ENCODE measurements at regions not wholly inside any gene's neighbourhood (a gene's known extent, or its start where the extent isn't known, plus 50 kb on each side); places are given as distances from the start of the nearest gene placed in this dataset.
A peak's percentile ranks its signal among the peaks of the same experiment; 100 is the strongest.
"Not testable (repeated sequence)": the region's sequence is repeated elsewhere in the genome, so short reads cannot be mapped to it uniquely, and the experiment has no call there.

GRCh38 chr15:25566545-25566944 is 127.7 kb upstream of the UBE3A start:
- not testable (repeated sequence) for ATAC-seq; DNase-seq (ENCODE audit: missing footprints)
- intact Hi-C loops (cut with DNase I), result loop anchor here (5.0 kb wide), 1 partner anchor 116 kb away; no protein-coding TSS in a partner anchor

- intact Hi-C loops (cut with DNase I), result loop anchor here (5.0 kb wide), 1 partner anchor 117 kb away; no protein-coding TSS in a partner anchor
- DNase-seq (ENCODE audit: missing footprints) (peak; percentile 78), ATAC-seq (peak; percentile 79)
Measured at GRCh38 chr15:25565470-25566264, 126.8 kb upstream of the UBE3A start.

- no peak for DNase-seq (ENCODE audit: missing footprints)
- intact Hi-C loops (cut with DNase I), result no loop called here
- ATAC-seq, result no peak
Measured at GRCh38 chr15:25563596-25563995, 124.8 kb upstream of the UBE3A start.

GRCh38 chr15:25557926-25558325 is 119.1 kb upstream of the UBE3A start:
- intact Hi-C loops (cut with DNase I), result no loop called here
- DNase-seq (ENCODE audit: missing footprints) (no peak), ATAC-seq (no peak)

- intact Hi-C loops (cut with DNase I), result no loop called here
- ATAC-seq (no peak), DNase-seq (ENCODE audit: missing footprints) (no peak)
Measured at GRCh38 chr15:25556136-25556535, 117.3 kb upstream of the UBE3A start.

GRCh38 chr15:25554640-25555039 is 115.8 kb upstream of the UBE3A start:
- intact Hi-C loops (cut with DNase I), result no loop called here
- DNase-seq (ENCODE audit: missing footprints) (no peak), ATAC-seq (no peak)

- DNase-seq (ENCODE audit: missing footprints) (no peak), ATAC-seq (peak; percentile 37)
- intact Hi-C loops (cut with DNase I), result no loop called here
Measured at GRCh38 chr15:25548600-25548999, 109.8 kb upstream of the UBE3A start.

GRCh38 chr15:25545889-25546288 is 107.1 kb upstream of the UBE3A start:
- intact Hi-C loops (cut with DNase I), result no loop called here
- ATAC-seq, result no peak
- DNase-seq (ENCODE audit: missing footprints), result no peak

GRCh38 chr15:25545017-25545416 is 106.2 kb upstream of the UBE3A start:
- intact Hi-C loops (cut with DNase I), result no loop called here
- ATAC-seq, result no peak

GRCh38 chr15:25544076-25544475 is 105.3 kb upstream of the UBE3A start:
- ATAC-seq (no peak), DNase-seq (ENCODE audit: missing footprints) (no peak)
- intact Hi-C loops (cut with DNase I), result no loop called here

More at GRCh38 chr15:25545017-25545416, 106.2 kb upstream of the UBE3A start:
- DNase-seq (ENCODE audit: missing footprints), result no peak

GRCh38 chr15:25543196-25543595 is 104.4 kb upstream of the UBE3A start:
- intact Hi-C loops (cut with DNase I), result no loop called here
- no peak for DNase-seq (ENCODE audit: missing footprints)
- peak; percentile 64 for ATAC-seq

- DNase-seq (ENCODE audit: missing footprints) (no peak), ATAC-seq (no peak)
- intact Hi-C loops (cut with DNase I), result no loop called here
Measured at GRCh38 chr15:25541228-25541627, 102.4 kb upstream of the UBE3A start.

GRCh38 chr15:25536801-25537611 is 98.2 kb upstream of the UBE3A start:
- DNase-seq (ENCODE audit: missing footprints), result no peak
- intact Hi-C loops (cut with DNase I), result no loop called here
- no peak for ATAC-seq

GRCh38 chr15:25535866-25536265 is 97.0 kb upstream of the UBE3A start:
- intact Hi-C loops (cut with DNase I), result no loop called here
- no peak for ATAC-seq
- DNase-seq (ENCODE audit: missing footprints), result no peak

GRCh38 chr15:25534293-25534692 is 95.5 kb upstream of the UBE3A start:
- intact Hi-C loops (cut with DNase I), result no loop called here
- no peak for ATAC-seq
- DNase-seq (ENCODE audit: missing footprints), result no peak

GRCh38 chr15:25532269-25533140 is 93.7 kb upstream of the UBE3A start:
- ATAC-seq, result peak; percentile 72
- DNase-seq (ENCODE audit: missing footprints), result no peak
- intact Hi-C loops (cut with DNase I), result no loop called here

GRCh38 chr15:25529774-25530173 is 91.0 kb upstream of the UBE3A start:
- intact Hi-C loops (cut with DNase I), result no loop called here
- no peak for DNase-seq (ENCODE audit: missing footprints)
- no peak for ATAC-seq

- DNase-seq (ENCODE audit: missing footprints) (no peak), ATAC-seq (no peak)
- intact Hi-C loops (cut with DNase I), result no loop called here
Measured at GRCh38 chr15:25527118-25527517, 88.3 kb upstream of the UBE3A start.

GRCh38 chr15:25525741-25526140 is 86.9 kb upstream of the UBE3A start:
- intact Hi-C loops (cut with DNase I), result no loop called here
- ATAC-seq (no peak), DNase-seq (ENCODE audit: missing footprints) (no peak)

Data from Right ventricle myocardium inferior (tissue), 1 donor.